Activated CD8-positive, alpha-beta memory T cell treated with anti-CD3 and anti-CD28 coated beads, Interleukin-2, amount 50 U/mL, for 4 hours (primary cell): ENCODE measurements at regions not wholly inside any gene's neighbourhood (a gene's known extent, or its start where the extent isn't known, plus 50 kb on each side); places are given as distances from the start of the nearest gene placed in this dataset.

Source experiments
- DNase-seq: peaks from one replicate; pipeline ENCODE4 v3.0.0-alpha.2; 2020

GRCh38 chr6:163816441-163816840, 401.9 kb downstream of the QKI start:
- DNase-seq, result no peak

DNA sequence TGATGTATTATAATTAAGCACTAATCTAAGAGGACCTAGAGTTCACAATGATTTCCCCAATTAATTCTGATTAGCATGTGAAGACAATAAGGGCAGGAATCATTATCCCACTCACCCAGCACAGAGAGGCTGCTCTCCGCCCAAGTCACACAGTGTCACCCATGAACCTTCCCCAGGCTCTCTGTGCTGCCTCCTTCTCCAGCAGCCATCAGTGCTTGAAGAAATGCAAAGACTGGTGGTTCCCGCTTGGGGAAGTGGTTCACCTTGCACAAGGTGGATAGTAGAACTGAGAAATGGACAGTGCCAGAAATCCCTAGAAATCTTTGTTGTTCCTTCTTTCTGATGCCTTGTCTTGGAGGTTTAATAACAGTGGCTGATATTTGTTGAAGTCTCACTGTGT, 401.3 kb downstream of the QKI start:
- DNase-seq, result no peak

DNA sequence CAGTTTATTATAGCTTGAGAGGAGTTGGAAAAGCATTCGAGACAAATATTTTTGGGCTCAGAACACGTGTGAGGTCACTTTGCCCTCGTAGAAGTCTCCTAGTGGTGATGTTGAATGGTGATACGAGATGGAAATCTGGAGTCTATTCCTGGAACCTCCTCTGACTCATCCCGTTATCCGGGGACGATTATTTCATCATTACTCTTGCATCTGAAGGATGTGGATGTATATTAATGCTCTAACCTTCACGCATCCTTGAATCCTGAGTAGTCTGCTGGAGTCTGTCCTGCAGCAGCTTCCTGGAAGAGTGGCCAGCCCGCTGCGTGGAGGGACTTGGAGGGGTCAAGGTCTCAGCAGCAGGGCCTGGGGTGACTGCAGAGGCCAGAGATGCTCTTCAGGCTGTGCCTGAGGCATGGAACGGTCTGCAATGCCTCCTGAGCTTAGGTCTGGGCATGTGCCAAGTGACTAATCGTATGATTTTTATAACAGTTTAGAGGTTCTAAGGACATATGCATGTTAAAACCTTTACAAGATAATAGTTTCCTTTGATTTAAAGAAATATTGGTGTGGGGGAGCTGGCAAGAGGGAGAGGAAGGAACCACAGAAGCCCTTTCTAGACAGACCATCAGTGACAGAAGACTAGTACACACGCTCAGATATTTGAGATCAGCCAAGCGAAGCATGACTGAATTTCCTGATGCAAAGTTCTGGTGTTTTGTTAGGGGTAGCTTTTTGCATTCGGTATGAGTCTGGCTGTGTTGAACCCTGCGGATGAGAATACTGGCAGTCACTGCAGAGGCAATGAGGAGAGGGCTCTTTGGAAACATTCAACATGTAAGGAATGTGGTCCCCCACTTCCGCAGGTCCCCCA, 400.2 kb downstream of the QKI start:
- DNase-seq, result no peak

DNA sequence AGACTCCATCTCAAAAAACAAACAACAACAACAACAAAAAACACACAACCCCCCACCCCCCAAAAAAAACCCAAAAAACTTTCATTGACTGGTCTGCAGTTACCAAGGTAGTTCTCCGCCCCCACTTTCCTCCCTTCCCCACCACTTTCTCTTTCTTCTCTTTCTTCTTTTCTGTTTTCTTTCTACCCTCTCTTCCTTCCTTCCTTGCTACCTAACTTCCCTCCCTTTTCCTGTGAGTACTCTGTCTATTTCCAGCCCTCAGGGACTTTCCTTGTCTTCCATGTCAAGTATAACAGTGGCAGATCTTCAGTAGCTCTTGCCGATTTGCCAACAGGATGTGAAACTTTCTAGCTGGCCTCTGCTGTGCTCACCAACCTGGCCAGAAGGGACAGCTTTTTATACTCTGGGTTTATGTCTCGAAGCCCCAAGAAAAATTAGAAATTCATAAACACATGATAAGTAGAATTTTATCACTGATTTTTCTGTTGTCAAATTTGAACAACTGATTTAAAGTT, 399.5 kb downstream of the QKI start:
- no peak for DNase-seq

- DNase-seq, result no peak
These were observed 396.8 kb downstream of the QKI start for GRCh38 chr6:163811317-163811716.

DNA sequence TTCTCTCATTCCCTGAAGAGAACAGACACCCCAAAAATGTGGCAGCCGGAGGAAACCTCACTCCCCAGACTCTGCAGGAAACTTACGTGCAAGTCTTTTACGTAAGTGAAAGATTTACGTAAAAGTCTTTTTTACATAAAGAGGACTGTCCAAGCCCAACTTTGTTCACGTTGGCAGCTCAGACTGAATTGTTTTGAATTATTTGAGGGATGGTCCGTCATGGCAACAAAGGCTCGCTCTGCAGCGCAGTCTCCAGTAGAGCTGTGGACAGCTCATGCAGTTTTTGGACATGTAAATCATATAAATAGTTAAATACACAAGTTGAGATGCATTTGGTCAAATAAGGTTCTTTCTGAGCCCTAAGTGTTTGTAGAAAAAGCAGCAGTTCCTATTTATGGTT, 394.8 kb downstream of the QKI start:
- DNase-seq, result no peak

GRCh38 chr6:163808871-163809270, 394.4 kb downstream of the QKI start:
- DNase-seq, result no peak

- DNase-seq, result no peak
These were observed 393.7 kb downstream of the QKI start for GRCh38 chr6:163808231-163808630.

DNA sequence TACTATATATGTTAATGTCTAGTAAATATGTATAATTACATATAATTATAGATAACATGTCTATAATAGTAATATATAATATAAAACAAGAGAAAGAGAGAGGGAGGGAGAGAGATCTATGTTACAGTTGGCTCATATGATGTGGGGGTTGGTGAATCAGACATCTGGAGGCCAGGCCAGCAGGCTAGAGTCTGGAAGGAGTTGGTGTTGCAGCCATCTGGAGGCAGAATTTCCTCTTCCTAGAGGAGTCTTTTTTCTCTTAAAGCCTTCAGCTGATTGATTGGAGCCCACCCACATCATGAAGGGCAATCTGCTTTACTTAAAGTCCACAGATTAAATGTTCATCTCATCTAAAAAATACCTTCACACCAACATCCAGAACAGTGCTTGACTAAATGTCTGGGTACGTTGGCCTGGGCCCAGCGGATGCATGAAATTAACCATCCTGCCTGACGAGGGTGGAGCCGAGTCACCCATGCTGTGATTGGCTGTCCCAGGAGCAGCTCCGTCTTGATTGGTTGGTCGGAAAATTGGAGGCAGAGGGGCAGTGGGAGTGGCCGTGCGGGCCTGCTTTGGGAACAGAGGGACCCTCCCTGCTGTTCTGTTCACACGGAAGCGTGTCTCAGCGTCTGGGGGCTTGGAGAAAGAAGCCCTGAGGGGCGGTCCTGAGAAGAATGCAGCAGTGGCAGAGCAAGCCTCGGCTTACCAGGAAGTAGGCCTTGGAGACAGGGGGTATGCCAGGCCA, 392.4 kb downstream of the QKI start:
- DNase-seq, result no peak

DNA sequence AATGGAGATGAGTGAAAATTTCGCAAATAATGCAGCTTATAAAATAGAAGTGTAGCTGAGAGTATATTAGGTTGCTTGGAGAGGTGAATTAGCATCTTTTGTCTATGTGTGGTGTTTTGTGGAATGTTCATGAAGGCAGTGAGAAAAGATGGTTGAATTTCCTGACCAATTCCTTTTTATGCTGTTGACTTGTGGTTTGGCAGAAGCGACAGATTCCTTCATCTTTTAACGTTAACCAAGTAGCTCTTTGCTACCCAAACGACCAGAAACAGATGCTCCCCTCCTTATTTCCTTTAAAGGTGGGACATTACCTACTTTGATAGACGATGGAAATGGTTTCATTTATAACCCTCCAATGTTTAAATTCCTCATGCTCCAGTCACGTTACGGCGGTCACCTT, 390.5 kb downstream of the QKI start:
- DNase-seq, result no peak

DNA sequence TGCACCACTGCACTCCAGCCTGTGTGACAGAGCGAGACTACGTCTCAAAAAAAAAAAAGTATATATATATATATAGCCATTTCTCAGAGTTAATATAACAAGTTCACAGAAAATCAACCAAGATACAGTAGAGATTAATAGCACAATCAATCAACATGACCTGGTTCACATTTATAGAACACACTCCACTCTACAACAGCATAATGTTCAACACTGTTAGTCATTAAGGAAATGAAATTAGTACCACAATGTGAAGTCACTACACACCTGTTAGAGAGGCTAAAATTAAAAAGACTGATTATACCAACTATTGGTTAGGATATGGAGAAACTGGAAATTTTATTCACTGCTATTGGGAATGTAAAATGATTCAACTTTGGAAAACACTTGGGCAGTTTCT, 387.7 kb downstream of the QKI start:
- DNase-seq, result no peak

DNA sequence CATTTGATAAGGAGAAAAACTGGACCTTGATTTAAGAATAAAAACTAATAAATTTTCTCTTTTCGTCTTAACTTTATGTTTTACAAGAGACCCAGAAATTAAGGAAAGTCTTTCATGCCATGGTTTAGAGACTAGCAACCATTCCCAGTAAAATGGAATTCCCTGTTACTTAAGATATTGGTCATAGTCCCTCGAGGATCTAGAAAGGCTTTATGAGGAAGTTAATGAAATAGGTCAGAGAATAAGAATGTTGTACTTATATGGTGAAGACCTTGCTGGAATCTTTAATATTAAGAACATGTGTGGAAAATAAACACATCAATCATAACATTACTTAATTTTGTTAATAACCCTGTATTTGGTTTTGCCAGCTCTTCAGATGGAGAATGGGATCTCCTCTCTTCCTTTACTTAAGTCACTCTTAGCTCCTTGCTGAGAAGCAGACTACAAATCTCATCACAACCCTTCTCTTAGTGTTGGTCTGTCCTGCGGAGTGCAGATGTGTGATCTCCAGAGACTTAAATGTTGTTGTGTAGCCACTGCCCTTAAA, 382.9 kb downstream of the QKI start:
- DNase-seq, result no peak

DNA sequence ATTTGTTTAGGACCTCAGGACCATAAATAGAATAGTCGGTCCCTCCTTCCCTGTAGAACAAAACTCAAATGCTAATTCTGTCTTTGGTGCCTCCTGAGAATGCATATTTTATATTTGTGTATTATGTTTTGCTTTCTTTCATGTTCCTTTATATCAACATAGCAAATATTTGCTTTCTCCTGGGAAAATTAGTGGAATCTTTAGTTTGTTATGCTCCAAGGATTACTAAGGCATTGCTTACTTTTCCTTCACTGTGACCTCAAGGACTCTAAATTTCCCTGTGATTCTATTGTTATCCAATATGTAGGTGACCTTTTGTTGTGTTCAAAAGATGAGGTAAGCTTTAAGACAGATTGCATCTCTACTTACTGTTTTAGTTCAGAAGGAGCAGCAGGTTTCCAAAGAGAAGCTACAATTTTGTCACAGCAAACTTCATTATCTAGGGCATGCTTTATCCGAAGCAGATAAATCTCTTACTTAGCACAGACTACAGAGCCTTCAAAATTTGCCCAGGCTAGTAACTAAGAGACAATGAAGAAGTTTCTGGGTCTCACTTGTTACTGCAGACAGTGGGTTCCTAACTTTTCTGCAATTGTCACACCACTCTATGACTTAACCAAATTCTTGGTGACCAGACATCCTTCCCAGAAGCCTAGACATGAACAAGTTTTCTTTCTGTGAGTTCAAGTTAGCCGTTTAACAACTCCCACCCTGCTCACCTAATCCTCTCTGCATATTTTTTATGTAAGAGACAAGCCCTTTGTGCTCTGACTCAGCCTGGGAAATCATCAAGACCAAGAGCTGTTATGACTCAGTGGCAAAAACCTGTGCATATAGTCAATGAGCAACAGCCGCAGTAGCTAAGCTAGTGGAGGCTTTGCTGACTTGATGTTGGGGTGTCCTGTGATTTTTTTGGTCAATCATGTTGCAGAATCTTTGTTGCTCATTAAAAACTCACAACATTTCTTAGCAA, 378.8 kb downstream of the QKI start:
- no peak for DNase-seq

DNA sequence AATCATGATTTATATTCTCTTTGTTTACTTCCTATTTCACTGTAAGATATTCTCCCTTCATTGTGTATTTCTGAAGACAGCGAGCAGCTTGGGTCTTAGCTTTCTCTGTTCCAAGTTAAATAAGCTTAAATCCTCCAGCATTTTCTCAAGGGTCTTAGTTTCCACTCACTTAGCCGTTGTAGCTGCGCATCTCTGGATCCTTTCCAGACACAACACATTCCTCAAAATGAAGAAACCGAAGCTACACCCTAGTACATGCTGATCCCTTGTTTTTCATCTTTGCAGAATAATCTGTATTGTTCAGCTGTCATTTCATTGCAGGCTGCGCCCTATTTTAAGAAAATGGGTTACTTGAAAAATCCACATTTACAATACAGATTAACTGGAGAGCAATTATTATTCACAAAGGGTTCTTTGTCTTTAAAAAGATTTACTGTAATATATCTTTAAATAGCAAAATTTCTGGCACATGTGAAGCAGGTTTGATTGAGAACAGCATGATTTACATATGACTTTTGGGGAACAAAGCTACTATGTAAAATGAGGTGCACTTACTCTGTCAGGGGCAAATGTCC, 375.8 kb downstream of the QKI start:
- no peak for DNase-seq

GRCh38 chr6:163789199-163789810, 374.8 kb downstream of the QKI start:
- no peak for DNase-seq

DNA sequence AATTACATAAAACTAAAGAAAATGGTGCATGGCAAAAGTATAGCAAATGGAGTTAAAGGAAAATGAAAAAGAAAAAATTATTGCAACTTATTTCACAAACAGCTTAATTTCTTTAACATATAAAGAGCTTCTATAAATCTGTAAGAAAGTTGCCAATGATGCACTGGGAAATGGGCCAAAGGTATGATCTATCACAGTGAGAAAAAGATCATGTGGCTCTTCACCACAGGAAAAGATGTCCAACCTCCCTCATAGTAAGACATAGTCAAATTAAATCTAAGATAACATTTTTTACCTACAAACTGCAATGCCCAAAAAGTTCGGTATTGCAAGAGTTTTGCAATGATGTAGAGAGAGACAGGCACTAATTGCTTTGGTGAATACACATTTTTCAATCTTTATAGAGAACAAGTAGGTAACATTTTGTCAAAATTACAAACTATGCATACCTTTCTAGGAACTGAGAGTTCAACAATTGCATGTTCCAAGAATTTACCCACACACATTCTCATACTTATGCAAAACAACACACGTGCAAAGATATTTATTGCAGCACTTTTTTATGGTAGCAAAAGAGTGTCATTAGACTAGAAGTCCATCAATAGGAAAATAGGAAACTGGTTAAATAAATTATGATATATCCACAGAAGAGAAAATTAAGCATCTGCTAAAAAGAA, 372.6 kb downstream of the QKI start:
- no peak for DNase-seq

GRCh38 chr6:163782436-163783003, 368.0 kb downstream of the QKI start:
- no peak for DNase-seq

DNA sequence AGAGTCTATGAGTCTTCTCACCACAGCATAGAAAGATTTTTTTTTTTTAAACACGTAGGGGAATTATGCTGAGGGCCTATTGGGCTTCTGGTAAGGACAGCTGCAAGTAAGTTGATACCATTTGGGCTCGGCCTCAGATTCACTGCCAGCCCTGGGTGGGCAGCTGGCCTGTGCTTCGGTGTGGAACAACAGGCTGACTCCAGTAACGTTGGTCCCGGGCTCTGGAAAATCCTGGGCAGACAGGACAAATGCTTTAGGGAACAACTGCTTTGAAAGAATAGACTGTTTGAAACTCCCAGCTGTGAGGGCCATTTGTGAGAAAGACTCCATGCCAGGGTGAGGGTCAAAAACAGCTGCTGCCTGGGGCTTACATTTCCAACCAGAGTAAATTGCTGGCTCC, 366.5 kb downstream of the QKI start:
- no peak for DNase-seq

DNA sequence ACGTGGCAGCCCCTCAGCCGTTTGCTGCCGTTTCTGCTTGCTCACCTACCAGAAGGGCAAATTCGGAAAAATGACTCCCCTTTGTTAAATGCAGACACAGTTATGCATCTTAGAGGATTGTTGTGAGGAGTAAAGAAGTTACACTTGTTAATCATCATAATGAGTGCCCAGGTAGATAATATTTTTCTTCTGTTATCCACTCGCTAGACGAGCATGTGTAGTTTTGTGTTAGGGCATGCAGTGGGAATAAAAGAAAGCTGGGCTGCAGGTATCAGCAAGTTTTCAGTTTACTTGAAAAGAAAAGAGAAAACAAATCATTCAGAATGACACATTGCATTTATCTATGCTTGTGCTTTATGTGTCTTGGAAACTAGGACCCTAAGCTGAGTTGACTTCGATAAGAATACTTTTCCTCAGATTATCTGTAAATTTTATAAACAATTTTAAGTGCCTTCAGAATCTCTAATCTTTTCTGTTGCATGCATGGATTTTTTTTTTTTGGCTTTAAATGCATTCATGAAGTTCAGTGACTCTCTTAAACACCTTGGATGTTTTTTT, 365.3 kb downstream of the QKI start:
- no peak for DNase-seq

GRCh38 chr6:163777716-163778115, 363.2 kb downstream of the QKI start:
- no peak for DNase-seq
